ENCODE measurements at regions not wholly inside any gene's neighbourhood (a gene's known extent, or its start where the extent isn't known, plus 50 kb on each side); places are given as distances from the start of the nearest gene placed in this dataset.

GRCh38 chr2:16123856-16124780, 183.8 kb downstream of the MYCN start:
- TF ChIP-seq ZNF8 (CRISPR knock-in tag; IDR thresholded peaks at IDR 0.05) (no peak), ZFP3 (CRISPR knock-in tag; IDR thresholded peaks at IDR 0.05) (no peak), RARB (CRISPR knock-in tag; IDR thresholded peaks at IDR 0.05) (no peak), PATZ1 (CRISPR knock-in tag; IDR thresholded peaks at IDR 0.05; ENCODE audit: borderline replicate concordance) (no peak), ZFP30 (CRISPR knock-in tag; IDR thresholded peaks at IDR 0.05) (no peak), CREB5 (CRISPR knock-in tag; IDR thresholded peaks at IDR 0.05; ENCODE audit: low read depth) (no peak), ZNF70 (CRISPR knock-in tag; IDR thresholded peaks at IDR 0.05) (no peak), TOX (CRISPR knock-in tag; IDR thresholded peaks at IDR 0.05; ENCODE audit: borderline replicate concordance) (no peak), ZC3H10 (CRISPR knock-in tag; IDR thresholded peaks at IDR 0.05) (no peak), ZNF565 (CRISPR knock-in tag; conservative IDR thresholded peaks at IDR 0.05; ENCODE audit: low read depth) (no peak), CSDC2 (CRISPR knock-in tag; IDR thresholded peaks at IDR 0.05) (no peak), SNAI2 (CRISPR knock-in tag; IDR thresholded peaks at IDR 0.05) (no peak)
- TF ChIP-seq, protein P1, sequence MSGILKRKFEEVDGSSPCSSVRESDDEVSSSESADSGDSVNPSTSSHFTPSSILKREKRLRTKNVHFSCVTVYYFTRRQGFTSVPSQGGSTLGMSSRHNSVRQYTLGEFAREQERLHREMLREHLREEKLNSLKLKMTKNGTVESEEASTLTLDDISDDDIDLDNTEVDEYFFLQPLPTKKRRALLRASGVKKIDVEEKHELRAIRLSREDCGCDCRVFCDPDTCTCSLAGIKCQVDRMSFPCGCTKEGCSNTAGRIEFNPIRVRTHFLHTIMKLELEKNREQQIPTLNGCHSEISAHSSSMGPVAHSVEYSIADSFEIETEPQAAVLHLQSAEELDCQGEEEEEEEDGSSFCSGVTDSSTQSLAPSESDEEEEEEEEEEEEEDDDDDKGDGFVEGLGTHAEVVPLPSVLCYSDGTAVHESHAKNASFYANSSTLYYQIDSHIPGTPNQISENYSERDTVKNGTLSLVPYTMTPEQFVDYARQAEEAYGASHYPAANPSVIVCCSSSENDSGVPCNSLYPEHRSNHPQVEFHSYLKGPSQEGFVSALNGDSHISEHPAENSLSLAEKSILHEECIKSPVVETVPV (CRISPR knock-in tag; IDR thresholded peaks at IDR 0.05) = no peak
- TF ChIP-seq, protein P2, sequence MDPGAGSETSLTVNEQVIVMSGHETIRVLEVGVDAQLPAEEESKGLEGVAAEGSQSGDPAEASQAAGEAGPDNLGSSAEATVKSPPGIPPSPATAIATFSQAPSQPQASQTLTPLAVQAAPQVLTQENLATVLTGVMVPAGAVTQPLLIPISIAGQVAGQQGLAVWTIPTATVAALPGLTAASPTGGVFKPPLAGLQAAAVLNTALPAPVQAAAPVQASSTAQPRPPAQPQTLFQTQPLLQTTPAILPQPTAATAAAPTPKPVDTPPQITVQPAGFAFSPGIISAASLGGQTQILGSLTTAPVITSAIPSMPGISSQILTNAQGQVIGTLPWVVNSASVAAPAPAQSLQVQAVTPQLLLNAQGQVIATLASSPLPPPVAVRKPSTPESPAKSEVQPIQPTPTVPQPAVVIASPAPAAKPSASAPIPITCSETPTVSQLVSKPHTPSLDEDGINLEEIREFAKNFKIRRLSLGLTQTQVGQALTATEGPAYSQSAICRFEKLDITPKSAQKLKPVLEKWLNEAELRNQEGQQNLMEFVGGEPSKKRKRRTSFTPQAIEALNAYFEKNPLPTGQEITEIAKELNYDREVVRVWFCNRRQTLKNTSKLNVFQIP (CRISPR knock-in tag; IDR thresholded peaks at IDR 0.05; ENCODE audit: borderline replicate concordance, low read depth) = no peak
